SK-MEL-5 (cell line): ENCODE measurements at regions not wholly inside any gene's neighbourhood (a gene's known extent, or its start where the extent isn't known, plus 50 kb on each side); places are given as distances from the start of the nearest gene placed in this dataset.
"Not testable (repeated sequence)": the region's sequence is repeated elsewhere in the genome, so short reads cannot be mapped to it uniquely, and the experiment has no call there.

Experiments used
- DNase-seq: peaks from one replicate; pipeline ENCODE4 v3.0.0-alpha.2; 2016; ENCODE audit warnings: low read depth, low spot score
- in situ Hi-C: cut with HindIII; loops from 2 replicates; pipeline ENCODE4 v1.10.0; 2016; ENCODE audit warnings: low sequenced_read_pairs, high pct_unique_total_duplicates, low pct_unique_long_range_greater_than_20kb

DNA sequence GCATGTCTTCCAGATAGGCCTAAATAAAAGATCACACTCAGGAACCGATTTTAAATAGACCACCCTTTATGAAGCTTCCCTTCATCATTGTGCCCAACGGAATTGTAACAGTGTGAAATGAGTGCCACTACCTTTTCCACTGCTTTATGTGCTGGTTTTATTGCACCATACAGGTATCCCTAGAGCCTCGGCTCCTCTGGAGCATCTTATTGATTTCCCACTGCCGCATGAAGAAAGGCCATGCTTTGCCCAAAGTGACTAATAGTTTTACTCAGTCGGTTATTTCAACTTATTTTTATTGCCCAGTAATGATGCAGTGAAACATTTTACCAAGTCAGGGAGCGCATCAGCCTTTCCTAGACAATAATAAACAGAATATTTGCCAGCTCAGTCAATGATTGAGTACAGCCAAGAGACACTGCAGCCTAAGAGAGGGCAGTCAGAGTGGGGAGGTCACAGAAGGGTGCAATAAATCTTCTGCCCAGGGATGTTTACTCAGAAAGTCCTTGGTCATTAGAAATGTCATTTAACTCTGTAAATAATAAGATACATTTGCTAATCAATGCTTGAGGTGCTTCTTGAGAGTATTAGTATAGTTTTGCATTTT, 216.6 kb upstream of the SPATA31A3 start:
- in situ Hi-C loops, DNase-seq: not testable (repeated sequence)

DNA sequence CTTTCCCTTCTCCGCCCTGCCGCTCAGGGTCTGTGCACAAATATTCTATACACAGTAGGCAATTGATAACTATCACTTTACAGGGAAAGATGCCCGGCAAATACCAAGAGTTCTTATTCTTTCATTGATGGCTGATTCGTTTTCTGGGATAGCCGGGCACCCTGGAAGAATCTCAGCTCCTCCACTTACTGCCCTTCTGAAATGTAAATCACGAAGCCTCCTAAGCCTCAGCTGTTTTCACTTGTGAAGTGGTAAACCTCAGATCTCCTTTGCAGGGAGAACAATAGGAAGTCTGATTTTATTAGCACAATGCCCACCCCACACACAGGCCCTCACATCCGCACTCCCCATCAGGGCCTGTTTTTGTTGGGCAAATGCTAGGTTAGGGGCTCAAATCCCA, 203.8 kb upstream of the SPATA31A3 start:
- in situ Hi-C loops, DNase-seq: not testable (repeated sequence)

DNA sequence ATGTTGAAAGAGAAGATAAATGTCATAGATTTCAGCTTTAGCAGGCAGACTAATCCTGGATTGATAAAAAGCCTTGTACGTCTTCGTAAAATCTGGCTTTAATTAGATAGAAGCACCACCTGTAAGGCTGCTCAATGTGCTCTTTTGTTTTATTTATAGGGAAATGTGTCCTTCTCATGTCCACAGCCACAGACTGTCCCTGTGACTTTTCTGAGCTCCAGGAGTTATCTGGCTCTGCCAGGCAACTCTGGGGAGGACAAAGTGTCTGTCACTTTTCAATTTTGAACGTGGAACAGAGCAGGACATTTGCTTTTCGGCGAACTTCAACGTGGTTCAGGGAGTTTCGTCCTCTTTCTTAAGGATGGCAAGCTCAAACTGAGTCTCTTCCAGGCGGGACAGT, 203.0 kb upstream of the SPATA31A3 start:
- in situ Hi-C loops, DNase-seq: not testable (repeated sequence)

DNA sequence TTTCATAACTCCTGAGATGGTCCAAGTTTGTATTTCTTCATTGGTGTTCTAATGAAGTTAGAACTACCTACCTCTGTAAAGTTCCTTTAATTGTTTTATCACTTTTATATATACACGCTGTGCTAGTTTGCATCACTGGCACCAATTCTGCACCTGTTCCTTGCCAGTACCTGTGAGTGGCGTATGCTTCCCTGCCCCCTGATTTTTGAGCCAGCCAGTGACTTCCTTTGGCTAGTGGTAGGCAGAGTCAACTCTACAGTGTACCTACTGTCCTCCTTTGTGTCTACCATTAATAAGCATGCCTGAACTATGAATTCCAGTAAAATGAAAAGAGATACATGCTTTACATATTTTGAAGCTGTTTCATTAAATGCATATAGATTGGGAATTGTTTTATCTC, 186.8 kb upstream of the SPATA31A3 start:
- in situ Hi-C loops, DNase-seq: not testable (repeated sequence)

DNA sequence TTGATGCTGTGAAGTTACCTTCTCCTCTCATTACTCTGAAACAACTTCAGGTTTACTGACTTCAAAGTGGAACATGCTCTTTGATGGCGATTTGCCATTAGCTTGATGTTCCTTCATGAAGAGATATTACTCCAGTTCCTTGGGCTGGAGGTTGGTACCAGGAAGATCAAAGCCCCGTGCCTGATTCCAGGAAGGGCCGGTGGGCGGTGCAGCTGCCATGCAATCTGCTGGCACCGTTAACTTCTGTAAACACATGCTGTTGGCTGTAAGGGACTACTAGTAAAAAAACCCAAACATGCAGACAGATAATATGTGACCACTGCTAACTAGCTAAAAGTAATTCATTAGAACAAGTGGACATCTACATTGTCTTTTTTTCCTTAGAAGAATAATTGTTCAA, 182.8 kb upstream of the SPATA31A3 start:
- in situ Hi-C loops, DNase-seq: not testable (repeated sequence)

DNA sequence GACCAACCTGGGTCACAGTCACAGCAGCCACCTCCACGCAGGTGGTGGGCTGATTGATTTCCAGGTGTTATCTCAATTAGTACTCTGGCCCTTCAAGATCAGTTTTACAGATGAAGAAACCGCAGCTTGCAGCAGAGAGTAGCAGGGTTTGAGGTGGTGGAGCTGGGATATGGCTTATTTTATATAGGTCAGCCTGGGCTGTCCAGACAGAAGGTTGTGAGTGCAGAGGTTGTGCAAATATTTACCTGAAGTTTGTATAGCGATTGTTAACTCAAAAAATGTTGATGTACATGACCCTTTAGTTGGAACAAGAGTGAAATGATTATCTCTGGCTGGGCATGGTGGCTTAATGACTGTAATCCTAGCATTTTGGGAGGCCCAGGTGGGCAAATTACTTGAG, 179.4 kb upstream of the SPATA31A3 start:
- in situ Hi-C loops, DNase-seq: not testable (repeated sequence)

DNA sequence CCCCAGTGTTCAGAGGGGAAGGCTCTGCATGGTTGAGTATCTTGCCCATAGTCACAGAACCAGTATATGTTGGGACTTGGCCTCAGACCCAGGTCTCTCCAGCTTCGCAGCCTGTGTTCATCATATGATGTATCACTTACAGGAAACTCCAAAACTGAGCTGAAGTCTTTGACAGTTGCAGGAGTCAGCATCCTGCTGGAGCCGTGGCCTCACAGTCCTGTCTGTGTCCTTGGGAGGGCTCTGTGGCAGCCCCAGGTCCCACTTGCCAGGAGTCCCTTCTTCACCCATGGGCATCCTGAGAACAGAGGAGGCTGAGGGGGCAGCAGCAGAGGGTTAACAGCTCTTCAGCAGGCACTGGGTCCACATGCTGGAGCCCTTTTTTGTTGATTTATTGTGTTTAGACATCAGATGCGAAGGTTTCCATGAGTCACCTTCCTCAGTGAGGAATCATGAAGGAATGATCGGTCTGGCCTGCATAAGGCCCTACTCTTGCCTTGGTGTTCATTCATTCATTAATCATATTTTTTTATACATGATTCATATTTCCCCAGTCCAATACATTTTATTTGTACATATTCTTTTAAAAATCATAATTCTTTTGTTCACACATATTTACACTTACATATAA, 176.3 kb upstream of the SPATA31A3 start:
- in situ Hi-C loops, DNase-seq: not testable (repeated sequence)

DNA sequence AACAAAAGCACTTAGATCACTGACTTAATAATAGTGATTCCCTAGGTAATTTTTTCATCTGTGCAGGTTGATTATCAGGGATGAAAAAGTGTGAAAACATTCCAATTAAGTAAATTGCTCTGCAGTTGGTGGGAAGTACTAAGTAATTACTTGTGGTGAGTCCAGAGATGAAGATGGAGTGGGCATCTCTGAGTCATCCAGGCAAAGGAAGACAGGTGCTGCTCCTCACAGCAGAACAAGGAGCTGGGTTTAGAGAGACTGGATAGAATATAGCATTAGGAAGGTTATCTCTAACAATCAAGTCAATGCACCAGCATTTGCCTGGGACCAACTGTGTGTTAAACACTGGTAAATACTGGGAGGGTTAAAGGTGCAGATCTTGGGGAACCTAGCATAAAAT, 174.0 kb upstream of the SPATA31A3 start:
- in situ Hi-C loops, result not testable (repeated sequence)

DNA sequence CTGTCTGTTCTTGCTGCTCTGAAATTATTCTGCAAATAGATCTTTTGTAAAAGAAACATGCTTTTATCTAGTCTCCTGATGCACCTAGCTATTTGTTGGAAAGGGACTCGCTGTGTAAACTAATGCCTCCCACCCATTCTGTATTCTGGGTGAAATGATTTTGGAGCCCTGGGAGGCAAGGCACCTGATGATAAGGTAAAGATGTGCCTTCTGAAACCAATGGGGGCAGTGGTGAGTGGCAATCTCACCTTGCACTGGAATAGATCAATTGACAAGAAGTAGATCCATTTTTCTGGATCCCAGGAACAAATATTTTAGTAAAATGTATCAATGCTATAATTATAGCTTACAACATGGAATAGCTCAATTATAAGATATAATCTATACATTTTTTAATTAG, 170.5 kb upstream of the SPATA31A3 start:
- DNase-seq, in situ Hi-C loops: not testable (repeated sequence)

More for the DNA sequence above, 174.0 kb upstream of the SPATA31A3 start:
- not testable (repeated sequence) for DNase-seq

DNA sequence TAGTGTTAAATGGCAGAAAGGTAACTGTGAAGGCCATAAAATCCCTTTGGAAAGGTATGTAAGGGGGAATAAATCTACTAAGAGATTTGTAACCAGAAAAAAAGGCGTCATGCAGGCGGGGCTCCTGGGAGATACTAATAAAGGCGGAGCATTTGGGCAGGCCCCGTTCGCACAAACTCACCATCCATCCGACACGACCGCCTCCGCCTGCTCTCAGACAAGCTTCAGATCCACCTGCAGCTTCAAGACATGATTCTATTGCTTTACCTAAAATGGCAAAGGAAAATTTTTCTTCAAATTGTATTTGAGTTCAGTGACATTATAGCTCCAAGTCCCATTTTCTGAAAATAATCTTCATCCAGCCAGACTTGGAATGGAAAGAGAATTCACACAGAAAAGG, 162.9 kb upstream of the SPATA31A3 start:
- in situ Hi-C loops, DNase-seq: not testable (repeated sequence)

DNA sequence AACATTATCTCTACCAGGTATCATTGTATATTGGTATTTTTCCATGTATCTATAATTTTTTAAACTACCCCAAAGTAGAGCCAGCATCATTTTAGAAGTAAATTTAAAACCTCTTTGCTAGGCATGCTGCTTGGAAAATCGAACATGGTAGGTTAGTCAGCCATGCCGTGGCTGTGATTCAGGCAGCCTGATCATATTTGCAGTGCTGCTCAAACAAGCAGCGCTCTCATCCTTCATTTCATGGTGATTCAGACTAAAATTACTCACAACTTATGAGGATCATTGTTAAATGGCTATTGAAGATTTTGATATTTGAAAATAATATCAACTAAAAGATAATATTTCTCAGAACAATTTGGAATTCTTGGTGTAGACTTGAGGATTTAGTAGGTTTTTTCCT, 161.2 kb upstream of the SPATA31A3 start:
- in situ Hi-C loops, DNase-seq: not testable (repeated sequence)

DNA sequence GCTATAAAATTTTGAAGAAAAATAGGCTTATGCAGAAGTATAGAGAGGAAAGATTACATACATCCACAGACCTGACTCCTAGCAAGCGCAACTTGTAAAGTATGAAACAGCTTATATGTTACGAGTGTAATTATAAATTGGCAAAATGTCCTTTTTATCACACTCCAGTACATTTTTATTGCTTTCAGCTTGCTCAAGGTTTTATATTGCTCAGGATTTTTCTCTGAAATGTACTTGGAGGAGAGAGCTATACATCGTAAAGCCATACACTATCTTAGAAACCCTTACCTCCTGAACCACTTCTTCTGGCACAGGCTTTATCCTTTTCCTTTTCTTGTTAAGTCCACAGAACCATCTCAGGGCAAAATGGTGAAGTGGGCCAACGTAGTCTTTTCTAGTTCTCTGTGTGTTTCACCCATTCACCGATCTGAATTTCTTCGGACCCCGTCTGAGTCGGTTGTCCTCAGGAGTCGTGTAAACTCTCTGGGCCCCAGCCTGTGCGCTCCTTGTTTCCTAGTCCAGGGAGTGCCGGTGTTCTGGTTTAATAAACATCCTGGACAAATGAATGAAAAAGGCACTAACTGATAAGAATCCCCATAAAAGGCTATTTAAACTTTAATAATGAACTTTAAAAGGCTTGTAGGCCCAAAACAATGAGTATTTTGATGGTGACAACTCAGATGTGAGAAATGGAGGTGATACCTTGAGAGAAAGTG, 150.2 kb upstream of the SPATA31A3 start:
- DNase-seq, in situ Hi-C loops: not testable (repeated sequence)

DNA sequence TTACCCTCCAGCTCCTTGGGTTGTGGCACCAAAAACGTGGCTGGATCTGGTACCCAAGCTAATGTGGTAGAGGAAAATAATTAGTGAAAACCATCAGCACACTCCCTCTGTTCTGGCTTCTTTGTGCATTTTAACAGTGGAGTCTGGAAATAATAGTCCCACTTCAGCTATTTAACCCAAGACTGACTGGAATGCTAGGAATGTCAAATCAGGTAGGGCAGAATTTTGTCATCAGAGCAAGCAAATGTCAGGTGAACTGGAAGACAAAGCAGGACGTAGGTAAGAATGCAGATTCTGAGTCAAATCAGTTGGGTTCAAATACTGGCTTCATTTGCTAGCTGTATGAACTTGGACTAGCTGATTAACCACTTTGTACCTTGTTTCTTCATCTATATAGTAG, 144.0 kb upstream of the SPATA31A3 start:
- in situ Hi-C loops, DNase-seq: not testable (repeated sequence)

DNA sequence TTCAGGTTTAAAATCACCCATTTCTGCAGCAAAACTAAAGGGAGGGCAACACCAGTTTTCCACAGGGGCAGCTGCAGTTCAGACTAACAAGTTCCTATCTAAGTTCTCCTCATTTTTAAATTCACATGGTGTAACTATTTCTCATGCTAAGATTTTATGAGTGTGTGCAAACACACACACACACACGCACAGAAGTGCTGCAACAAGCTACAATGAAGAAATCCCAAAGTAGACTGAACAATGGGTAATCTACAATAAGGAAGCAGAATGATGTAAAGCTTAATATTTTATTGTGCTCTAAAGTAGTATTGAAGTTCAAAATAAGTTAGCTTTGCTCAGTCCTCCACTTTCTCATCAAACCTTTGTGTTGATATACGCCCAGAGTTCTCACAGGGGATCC, 140.8 kb upstream of the SPATA31A3 start:
- in situ Hi-C loops, DNase-seq: not testable (repeated sequence)

DNA sequence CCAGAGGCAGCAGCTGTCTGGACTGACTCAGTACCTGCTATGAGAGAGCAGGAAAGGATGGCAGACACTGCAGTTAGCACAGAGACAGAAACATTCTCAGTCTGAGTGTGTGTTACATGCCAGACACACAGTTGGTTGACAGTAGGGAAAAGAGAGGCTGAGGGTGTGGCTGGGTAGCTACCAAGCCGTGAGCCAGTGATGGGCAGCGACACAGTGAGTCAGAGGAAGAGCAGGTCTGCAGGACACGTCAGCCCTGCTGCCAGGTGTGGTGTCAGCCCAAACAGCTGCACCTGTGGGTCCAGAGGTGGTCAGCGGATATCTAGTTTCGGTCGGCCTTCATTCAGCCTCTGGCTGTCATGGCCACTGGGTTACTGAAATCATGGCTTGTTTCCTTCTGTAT, 124.4 kb upstream of the SPATA31A3 start:
- in situ Hi-C loops, DNase-seq: not testable (repeated sequence)

DNA sequence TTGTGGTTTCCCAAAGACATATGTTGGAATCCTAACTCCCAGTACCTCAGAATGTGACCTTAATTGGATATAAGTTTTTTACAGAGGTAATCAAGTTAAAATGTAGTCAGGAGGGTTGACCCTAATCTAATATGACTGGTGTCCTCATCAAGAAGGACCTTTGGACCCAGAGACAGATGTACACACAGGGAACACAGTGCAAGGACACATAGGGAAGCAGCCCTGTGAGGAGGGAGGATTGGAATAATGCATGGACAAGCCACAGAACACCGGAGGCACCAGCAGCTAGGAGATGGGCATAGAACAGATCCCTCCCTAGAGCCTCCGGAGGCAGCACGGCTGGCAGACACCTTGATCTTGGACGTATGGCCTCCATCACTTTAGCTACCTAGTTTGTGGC, 119.8 kb upstream of the SPATA31A3 start:
- in situ Hi-C loops, DNase-seq: not testable (repeated sequence)

DNA sequence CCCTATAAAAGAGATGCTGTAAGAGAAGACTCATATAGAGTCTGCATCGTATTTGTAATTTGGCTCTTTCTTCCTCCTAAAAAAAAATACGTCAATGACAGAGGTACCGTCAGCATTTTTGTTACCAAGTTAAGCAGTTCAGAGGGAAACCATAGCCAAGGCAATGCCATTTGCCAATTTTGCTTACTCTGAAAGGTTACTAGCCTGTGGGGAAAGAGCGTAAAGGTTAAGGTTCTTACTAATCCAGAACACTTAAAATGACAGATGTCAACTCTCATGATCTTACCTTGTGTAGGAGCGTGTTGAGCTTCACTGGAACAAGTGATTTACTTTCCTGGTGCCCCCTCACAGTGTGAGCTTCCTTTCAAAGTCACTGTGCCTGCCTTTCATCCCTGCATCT, 119.4 kb upstream of the SPATA31A3 start:
- in situ Hi-C loops, DNase-seq: not testable (repeated sequence)

DNA sequence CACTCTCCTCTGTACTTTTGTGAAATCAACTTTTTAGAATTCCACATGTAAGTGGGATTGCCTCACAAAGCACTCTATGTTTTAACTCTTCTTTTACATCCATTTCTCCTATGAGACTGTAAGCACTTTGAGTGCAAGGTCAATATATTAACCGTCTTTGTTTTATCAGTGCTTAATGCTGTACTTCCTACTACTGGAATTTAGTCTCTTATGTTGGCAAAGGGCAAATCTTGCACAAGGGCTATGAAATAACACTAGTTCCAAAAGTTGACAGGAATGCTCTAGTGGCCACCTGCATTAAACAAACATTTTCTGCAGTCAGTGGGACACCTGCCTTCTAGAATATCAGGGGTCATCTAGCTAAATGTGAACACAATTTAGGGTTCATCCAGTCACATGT, 117.5 kb upstream of the SPATA31A3 start:
- DNase-seq, in situ Hi-C loops: not testable (repeated sequence)

DNA sequence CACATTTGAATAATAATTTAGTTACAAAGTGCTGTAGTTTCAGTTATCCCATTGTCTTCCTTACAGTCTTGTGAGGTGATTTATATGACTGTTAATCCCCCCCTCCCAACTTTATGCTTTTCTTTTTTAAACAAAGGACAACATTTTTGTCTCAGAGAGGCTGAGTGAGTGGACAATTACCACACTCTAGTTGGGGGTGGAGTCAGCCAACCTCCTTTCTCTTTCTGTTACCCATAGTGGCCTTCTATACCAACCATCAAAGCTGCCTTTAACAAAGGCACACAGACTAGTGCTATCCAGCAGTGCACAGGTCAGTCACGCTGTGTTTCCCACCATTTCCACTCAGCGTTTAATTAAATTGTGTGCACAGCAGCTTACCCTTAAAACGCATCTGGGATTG, 114.3 kb upstream of the SPATA31A3 start:
- in situ Hi-C loops, DNase-seq: not testable (repeated sequence)
